ENCODE measurements at regions not wholly inside any gene's neighbourhood (a gene's known extent, or its start where the extent isn't known, plus 50 kb on each side); places are given as distances from the start of the nearest gene placed in this dataset.

- H3K9ac ChIP-seq (ENCODE audit: low read length): no peak overlapping the region
- no peak overlapping the region for H2AFZ ChIP-seq (ENCODE audit: low read depth, low read length, poor library complexity, severe bottlenecking)
- no peaks in the 10 kb centered on the region for H4K20me1 ChIP-seq (ENCODE audit: insufficient read depth)
- intact Hi-C loops (cut with micrococcal nuclease): no loop called here
- H3K4me2 ChIP-seq (ENCODE audit: low read length): no peak overlapping the region
- H3K79me2 ChIP-seq (ENCODE audit: insufficient read depth, low read length): no peaks in the 10 kb centered on the region
- H3K36me3 ChIP-seq (ENCODE audit: control insufficient read depth in 1 of 2, insufficient read depth in 2 of 2, low read length in 2 of 2): no peaks in the 10 kb centered on the region
- ChIA-PET POLR2A (no interaction called here), RAD21 (ENCODE audit: low non-redundant PET in 1 of 2, low total read pairs in 2 of 2, uncharacterized antibody in 2 of 2, unreplicated experiment in 2 of 2) (no interaction called here), CTCF (no interaction called here)
- H3K27me3 ChIP-seq (ENCODE audit: insufficient read depth, low read length): peaks cover 20% of the 10 kb centered on the region
- H3K4me1 ChIP-seq (ENCODE audit: control insufficient read depth in 1 of 2, insufficient read depth in 2 of 2, low read length in 2 of 2): no peaks in the 10 kb centered on the region
- no peaks in the 10 kb centered on the region for H3K9me2 ChIP-seq (ENCODE audit: insufficient read depth)
- no peak overlapping the region for H3K27ac ChIP-seq (ENCODE audit: low read depth, low read length)
- no peak for DNase-seq (ENCODE audit: low read depth, low spot score)
- ATAC-seq: no peak
- no peaks in the 10 kb centered on the region for H3K9me3 ChIP-seq (ENCODE audit: control insufficient read depth in 1 of 2, insufficient read depth in 1 of 2, low read depth in 1 of 2, low read length in 2 of 2)
- no peak for TF ChIP-seq ZNF274 (IDR thresholded peaks at IDR 0.05; ENCODE audit: low read depth, low read length)
- TF ChIP-seq EZH2phosphoT487 (IDR thresholded peaks at IDR 0.05; ENCODE audit: borderline replicate concordance): no peak
- TF ChIP-seq CEBPB (IDR thresholded peaks at IDR 0.05; ENCODE audit: low read depth): no peak
- H3K4me3 ChIP-seq (replicated peaks in 1 of 2; ENCODE audit: low read depth in 1 of 2, low read length in 2 of 2): no peak overlapping the region
- no TSS peak for BruUV-seq (replicated peaks)
Observed at GRCh38 chr7:132630834-132631233, 54.6 kb upstream of the PLXNA4 start.
